Amniotic epithelial cell (primary cell): ENCODE measurements at regions not wholly inside any gene's neighbourhood (a gene's known extent, or its start where the extent isn't known, plus 50 kb on each side); places are given as distances from the start of the nearest gene placed in this dataset.
"Not testable (repeated sequence)": the region's sequence is repeated elsewhere in the genome, so short reads cannot be mapped to it uniquely, and the experiment has no call there.

Experiments
- DNase-seq: peaks from one replicate; pipeline ENCODE4 v3.0.0-alpha.2; 2010; ENCODE audit warnings: low read depth

GRCh38 chr7:10284001-10284400, 689.7 kb upstream of the PHF14 start:
- no peak for DNase-seq

- DNase-seq: no peak
Observed at GRCh38 chr7:10299384-10299783, 674.3 kb upstream of the PHF14 start.

DNA sequence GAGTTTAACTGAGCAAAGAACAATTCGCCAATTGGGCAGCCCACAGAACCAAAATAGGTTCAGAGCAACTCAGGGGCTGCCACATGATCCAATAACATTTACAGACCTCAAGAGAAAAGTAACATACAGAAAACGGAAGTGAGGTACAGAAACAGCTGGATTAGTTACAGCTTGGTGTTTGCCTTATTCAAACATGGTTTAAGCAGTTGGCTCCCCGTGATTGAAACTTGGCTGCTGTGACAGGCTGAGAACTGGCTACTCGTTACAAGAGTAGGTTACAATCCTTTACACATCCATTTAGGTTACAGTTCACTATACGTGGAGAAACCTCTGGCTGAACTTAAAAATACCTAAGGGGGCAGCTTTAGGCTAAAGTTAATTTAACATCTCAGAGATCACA, 673.1 kb upstream of the PHF14 start:
- DNase-seq: no peak

DNA sequence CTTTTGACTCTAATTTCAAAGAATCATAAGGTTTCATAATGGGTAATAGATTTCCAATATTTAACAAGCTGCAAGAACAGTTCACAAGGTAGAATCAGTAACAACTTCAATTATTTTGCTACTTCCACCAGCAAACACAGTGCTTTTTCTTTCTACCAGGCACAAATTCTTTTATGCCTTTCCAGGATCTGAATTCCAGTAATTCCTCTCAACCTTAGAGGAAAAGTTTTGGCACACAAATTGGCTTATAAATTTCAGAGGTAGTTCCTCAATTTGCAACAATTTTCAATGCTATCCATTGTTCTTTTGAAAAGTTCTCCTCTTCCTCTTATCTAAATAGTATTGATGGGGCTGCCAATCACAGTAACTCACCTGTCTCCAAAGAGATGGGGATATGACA, 665.4 kb upstream of the PHF14 start:
- DNase-seq: no peak

DNA sequence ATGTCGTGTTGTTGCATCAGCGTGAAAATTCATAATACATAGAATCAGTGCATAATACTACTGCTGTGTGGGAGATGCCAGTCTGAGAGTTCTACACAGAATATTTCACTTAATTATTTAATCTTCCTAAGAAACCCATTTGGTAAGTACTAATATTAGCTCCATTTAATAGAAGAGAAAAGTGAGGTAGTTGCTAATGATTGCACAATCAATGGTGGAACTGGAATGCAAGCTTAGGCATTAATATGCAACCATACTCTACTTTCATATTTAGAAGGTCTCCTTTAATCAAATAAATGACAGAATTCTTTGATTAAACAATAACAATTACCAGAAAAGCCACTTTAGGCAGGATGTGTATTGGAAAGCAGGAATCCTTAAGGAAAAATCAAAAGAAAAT, 660.7 kb upstream of the PHF14 start:
- no peak for DNase-seq

GRCh38 chr7:10315881-10316280, 657.8 kb upstream of the PHF14 start:
- DNase-seq: no peak

- no peak for DNase-seq
Observed at GRCh38 chr7:10316488-10316887, 657.2 kb upstream of the PHF14 start.

- DNase-seq: no peak
Observed at GRCh38 chr7:10325395-10325794, 648.3 kb upstream of the PHF14 start.

- no peak for DNase-seq
Observed at GRCh38 chr7:10343108-10343507, 630.6 kb upstream of the PHF14 start.

DNA sequence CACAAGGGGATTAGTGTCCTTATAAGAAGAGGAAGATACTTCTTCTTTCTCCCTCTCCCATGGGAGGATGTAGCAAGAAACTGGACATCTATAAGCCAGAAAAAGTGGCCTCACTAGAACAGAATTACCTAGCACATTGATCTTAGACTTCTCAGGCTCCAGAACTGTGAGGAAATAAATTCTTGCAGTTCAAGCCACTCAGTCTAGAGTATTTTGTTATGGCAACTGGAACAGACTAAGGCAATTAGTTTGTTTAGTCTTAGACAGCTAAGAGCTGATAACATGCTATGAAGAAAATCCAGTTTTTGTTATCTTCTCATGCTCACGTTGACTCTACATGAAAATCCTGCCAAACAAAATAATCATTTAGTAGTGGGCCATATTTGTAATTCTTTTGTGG, 627.6 kb upstream of the PHF14 start:
- DNase-seq: no peak

DNA sequence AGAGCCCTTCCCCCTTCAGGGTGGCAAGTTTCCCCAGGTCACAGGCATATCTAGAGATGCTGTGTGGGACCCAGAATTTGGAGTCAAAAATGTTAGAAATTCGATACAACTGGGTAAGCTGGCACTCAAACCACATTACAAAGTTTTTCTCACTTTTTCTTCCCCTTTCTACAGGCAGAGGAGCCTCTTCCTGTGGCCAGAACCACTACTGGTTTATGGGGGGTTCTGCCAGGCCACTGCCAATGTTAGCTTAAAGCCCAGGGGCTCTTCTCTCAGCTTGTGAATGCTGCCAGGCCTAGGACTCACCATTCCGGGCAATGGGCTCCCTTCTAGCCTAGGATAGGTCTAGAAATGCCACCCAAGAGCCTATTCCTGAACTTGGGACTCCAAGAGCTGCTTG, 617.9 kb upstream of the PHF14 start:
- no peak for DNase-seq

DNA sequence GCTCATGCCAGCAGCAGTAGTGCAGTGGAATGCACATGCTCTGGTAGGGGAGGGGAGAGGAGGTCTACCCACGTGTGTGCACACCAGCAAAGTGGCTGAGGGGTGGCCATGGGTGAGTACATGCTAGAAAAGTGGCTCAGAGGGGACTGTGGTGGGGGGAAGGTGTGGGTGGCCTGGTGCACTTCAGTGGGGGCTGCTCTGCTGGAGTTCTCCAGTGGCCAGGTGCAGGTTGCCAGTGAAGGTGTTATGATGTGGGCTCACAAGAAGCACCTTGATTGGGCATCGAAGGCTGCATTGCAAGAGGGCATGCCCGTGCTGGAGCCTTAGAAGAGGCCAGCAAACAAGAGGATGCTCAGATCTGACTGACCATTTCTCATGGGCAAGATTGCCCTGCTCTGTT, 613.6 kb upstream of the PHF14 start:
- DNase-seq: no peak

- no peak for DNase-seq
Observed at GRCh38 chr7:10401793-10402192, 571.9 kb upstream of the PHF14 start.

DNA sequence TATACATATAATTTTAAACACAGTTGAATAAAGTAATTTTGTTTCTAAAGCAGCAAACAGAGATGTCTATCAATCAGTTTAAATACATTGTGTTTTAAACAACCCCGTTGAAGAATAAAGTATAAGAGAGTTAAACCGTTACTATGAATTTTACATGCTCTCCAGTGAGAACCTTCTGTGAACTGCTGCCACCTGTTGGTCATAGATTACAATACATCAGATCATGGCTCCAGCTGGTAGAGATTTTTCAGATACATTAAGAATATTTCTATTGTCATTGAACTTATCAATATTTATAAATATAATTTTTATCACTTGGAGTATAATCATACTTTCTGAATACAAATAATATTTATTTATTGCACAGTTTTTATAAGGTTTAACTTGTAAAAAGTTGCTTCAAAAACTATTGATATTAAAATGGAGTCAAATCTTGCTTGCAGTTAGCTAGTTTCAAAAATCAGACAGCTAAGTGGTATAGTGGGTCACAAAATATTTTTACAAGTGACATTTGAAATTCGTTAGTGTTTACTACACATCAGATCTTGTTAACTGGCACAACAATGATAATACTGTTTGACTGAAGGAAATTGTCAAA, 561.2 kb upstream of the PHF14 start:
- DNase-seq: peak; percentile 6

DNA sequence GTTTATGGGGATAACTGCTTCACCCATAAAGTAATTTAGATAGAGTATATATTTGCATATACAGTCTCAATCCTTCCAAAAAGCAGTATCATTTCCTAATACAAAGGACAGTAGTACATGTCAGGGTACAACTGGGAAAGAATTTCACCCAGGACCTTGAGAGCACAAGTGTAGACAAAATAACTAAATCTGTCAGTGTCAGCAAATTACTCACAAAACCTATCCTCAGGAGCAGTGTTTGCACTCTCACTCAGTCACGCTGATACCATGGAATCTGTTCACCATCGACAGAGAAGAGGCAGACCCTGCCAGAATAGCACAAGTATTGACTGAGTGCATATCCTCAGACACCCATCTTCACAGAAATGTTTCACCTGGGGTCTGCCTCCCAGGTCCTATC, 554.7 kb upstream of the PHF14 start:
- DNase-seq: no peak

- no peak for DNase-seq
Observed at GRCh38 chr7:10429031-10429430, 544.6 kb upstream of the PHF14 start.

- DNase-seq: no peak
Observed at GRCh38 chr7:10429511-10429910, 544.2 kb upstream of the PHF14 start.

DNA sequence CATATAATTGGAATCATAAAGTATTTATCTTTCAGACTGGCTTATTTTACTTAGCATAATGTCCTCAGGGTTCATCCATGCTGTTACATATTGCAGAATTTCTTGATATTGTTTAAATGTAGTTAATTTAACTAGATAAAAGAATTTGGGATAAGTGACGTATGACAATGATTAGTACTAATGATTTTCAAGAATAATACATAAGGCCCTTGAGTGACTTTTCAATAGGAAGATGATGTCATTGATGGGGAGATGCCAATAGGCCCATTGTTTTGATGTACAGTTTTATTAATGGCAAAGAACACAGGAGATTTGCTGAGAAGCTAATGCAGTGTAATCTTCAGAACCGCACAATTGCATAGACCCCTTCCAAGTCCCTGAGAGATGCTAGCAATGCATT, 537.4 kb upstream of the PHF14 start:
- no peak for DNase-seq

GRCh38 chr7:10439027-10439426, 534.6 kb upstream of the PHF14 start:
- no peak for DNase-seq

DNA sequence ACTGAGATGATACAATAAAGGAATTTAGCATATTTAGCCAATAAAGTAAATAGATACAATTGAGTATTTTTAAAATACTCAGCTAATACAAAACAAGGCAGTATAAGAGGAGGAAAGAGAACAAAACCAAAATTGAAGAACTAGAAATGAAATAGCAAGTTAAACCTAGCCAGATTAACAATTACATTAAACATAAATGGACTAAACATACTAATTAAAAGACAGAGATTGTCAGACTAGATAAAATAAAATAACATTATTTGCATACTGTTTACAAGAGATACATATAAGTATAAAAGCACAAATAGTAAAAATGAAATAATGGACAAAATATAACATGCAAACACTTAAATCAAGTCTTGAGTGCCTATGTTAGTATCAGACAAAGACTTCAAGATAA, 517.7 kb upstream of the PHF14 start:
- DNase-seq: no peak

GRCh38 chr7:10460474-10460873, 513.2 kb upstream of the PHF14 start:
- DNase-seq: no peak

DNA sequence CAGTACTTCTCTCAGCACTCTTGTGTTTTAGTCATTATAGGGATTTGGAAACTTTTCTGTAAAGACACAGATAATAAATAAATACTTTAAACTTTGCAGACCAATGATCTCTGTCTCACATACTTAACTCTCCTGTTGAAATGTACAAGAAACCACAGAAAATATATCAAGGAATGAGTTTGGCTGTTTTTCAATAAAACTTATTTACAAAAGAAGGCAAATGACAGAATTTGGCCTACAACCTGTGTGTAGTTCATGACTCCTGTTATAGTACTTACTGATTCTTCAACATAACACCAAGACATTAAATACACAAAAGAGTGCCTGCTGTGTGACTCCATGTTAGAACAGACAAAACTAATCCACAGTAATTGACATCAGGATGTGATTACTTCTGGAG, 510.0 kb upstream of the PHF14 start:
- no peak for DNase-seq

GRCh38 chr7:10465536-10465935, 508.1 kb upstream of the PHF14 start:
- not testable (repeated sequence) for DNase-seq

- DNase-seq: no peak
Observed at GRCh38 chr7:10468908-10469307, 504.8 kb upstream of the PHF14 start.

DNA sequence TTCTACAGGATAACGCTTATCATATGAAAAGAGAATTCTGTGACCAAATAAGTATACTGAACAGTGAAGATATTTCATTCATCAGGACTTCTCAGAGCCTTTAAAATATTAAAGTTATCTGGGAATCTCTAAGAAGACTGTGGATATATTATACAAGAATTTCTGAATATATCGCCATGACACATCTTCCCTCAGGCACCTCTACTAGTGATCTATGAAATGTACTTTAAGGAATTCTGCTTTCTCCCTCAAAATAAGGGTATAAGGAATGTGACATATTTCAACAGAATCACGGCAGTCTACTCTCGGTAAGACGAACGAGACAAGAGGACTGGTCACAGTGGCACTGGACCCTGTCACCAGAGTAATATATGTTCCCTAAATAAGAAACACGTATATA, 504.2 kb upstream of the PHF14 start:
- no peak for DNase-seq
